ENCODE measurements at regions not wholly inside any gene's neighbourhood (a gene's known extent, or its start where the extent isn't known, plus 50 kb on each side); places are given as distances from the start of the nearest gene placed in this dataset.

- H3K27me3 ChIP-seq (ENCODE audit: insufficient read depth, poor library complexity, severe bottlenecking): no peaks in the 10 kb centered on the region
- TF ChIP-seq REST (IDR thresholded peaks at IDR 0.05; ENCODE audit: insufficient replicate concordance, low read depth) (no peak), POLR2AphosphoS5 (IDR thresholded peaks at IDR 0.05; ENCODE audit: low read depth) (no peak), CTCF (IDR thresholded peaks at IDR 0.05; ENCODE audit: insufficient read depth, low read length) (no peak), GABPA (IDR thresholded peaks at IDR 0.05; ENCODE audit: low read depth) (no peak), SPI1 (IDR thresholded peaks at IDR 0.05; ENCODE audit: borderline replicate concordance, low read depth) (no peak)
- no peak for DNase-seq (ENCODE audit: low read depth in 1 of 2, low spot score in 1 of 2)
- no peak overlapping the region for H3K4me3 ChIP-seq (replicated peaks; ENCODE audit: insufficient read depth, low read length)
- H3K27ac ChIP-seq (replicated peaks): no peak overlapping the region
Measured at GRCh38 chr7:57204411-57204811, 72.2 kb upstream of the ZNF479 start.

- Histone ChIP-seq H3K27ac (replicated peaks) (no peak overlapping the region), H3K4me3 (replicated peaks; ENCODE audit: insufficient read depth, low read length) (no peak overlapping the region), H3K27me3 (ENCODE audit: insufficient read depth, poor library complexity, severe bottlenecking) (no peaks in the 10 kb centered on the region)
- TF ChIP-seq SPI1 (IDR thresholded peaks at IDR 0.05; ENCODE audit: borderline replicate concordance, low read depth) (no peak), GABPA (IDR thresholded peaks at IDR 0.05; ENCODE audit: low read depth) (no peak), REST (IDR thresholded peaks at IDR 0.05; ENCODE audit: insufficient replicate concordance, low read depth) (no peak), CTCF (IDR thresholded peaks at IDR 0.05; ENCODE audit: insufficient read depth, low read length) (no peak), POLR2AphosphoS5 (IDR thresholded peaks at IDR 0.05; ENCODE audit: low read depth) (no peak)
- DNase-seq (ENCODE audit: low read depth in 1 of 2, low spot score in 1 of 2): no peak
Measured at GRCh38 chr7:57205000-57205399, 72.8 kb upstream of the ZNF479 start.

GRCh38 chr7:57207836-57208235 is 75.6 kb upstream of the ZNF479 start:
- no peak overlapping the region for H3K27ac ChIP-seq (replicated peaks)
- H3K27me3 ChIP-seq (ENCODE audit: insufficient read depth, poor library complexity, severe bottlenecking): no peaks in the 10 kb centered on the region
- TF ChIP-seq CTCF (IDR thresholded peaks at IDR 0.05; ENCODE audit: insufficient read depth, low read length) (no peak), POLR2AphosphoS5 (IDR thresholded peaks at IDR 0.05; ENCODE audit: low read depth) (no peak), GABPA (IDR thresholded peaks at IDR 0.05; ENCODE audit: low read depth) (no peak), SPI1 (IDR thresholded peaks at IDR 0.05; ENCODE audit: borderline replicate concordance, low read depth) (no peak), REST (IDR thresholded peaks at IDR 0.05; ENCODE audit: insufficient replicate concordance, low read depth) (no peak)
- no peak overlapping the region for H3K4me3 ChIP-seq (replicated peaks; ENCODE audit: insufficient read depth, low read length)
- DNase-seq (ENCODE audit: low read depth in 1 of 2, low spot score in 1 of 2): no peak
